ENCODE measurements at regions not wholly inside any gene's neighbourhood (a gene's known extent, or its start where the extent isn't known, plus 50 kb on each side); places are given as distances from the start of the nearest gene placed in this dataset.

DNA sequence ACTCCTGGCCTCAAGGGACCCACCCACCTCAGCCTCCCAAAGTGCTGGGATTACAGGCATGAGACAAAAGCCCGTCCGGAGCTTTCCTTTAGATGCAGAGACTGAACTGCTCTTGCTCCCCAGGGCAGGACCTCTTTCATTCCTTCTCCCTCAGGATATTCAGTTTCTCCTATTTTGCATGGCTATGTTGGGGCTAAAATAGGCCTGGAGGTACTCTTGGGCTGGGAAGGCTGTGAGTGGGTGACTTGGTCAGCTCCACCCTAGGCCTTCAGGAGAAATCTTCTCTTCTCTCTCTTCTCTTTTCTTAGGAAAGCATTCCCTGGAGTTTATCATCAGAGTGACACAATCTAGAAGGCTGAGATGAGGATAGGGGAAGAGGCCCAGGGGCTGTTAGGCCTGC lies 126.4 kb downstream of the LRRC70 start:
- DNase-seq (ENCODE audit: low spot score in 2 of 2, unreplicated experiment in 2 of 2), result no peak
- Mint-ChIP-seq H3K4me1 (peaks cover 2% of the 10 kb centered on the region), H3K27ac (no peak overlapping the region), H3K4me3 (no peak overlapping the region), H3K36me3 (peaks cover 4% of the 10 kb centered on the region), H3K9me3 (peaks cover 20% of the 10 kb centered on the region), H3K27me3 (ENCODE audit: low read depth) (no peaks in the 10 kb centered on the region)
- no peak for TF ChIP-seq CTCF (IDR thresholded peaks at IDR 0.05; ENCODE audit: unreplicated experiment)

GRCh38 chr5:62702126-62702525 lies 123.5 kb downstream of the LRRC70 start:
- Mint-ChIP-seq H3K4me3 (no peak overlapping the region), H3K27me3 (ENCODE audit: low read depth) (no peaks in the 10 kb centered on the region)

GRCh38 chr5:62701036-62701435 lies 122.4 kb downstream of the LRRC70 start:
- Mint-ChIP-seq H3K4me3 (no peak overlapping the region), H3K27ac (no peak overlapping the region), H3K36me3 (no peaks in the 10 kb centered on the region), H3K27me3 (ENCODE audit: low read depth) (no peaks in the 10 kb centered on the region), H3K4me1 (no peaks in the 10 kb centered on the region), H3K9me3 (peaks cover 15% of the 10 kb centered on the region)
- TF ChIP-seq CTCF (IDR thresholded peaks at IDR 0.05; ENCODE audit: unreplicated experiment), result no peak
- no peak for DNase-seq (ENCODE audit: low spot score in 2 of 2, unreplicated experiment in 2 of 2)

More at GRCh38 chr5:62702126-62702525, 123.5 kb downstream of the LRRC70 start:
- H3K4me1 Mint-ChIP-seq, result no peaks in the 10 kb centered on the region
- no peaks in the 10 kb centered on the region for H3K36me3 Mint-ChIP-seq
- peaks cover 18% of the 10 kb centered on the region for H3K9me3 Mint-ChIP-seq
- no peak overlapping the region for H3K27ac Mint-ChIP-seq
- no peak for DNase-seq (ENCODE audit: low spot score in 2 of 2, unreplicated experiment in 2 of 2)
- TF ChIP-seq CTCF (IDR thresholded peaks at IDR 0.05; ENCODE audit: unreplicated experiment), result no peak

DNA sequence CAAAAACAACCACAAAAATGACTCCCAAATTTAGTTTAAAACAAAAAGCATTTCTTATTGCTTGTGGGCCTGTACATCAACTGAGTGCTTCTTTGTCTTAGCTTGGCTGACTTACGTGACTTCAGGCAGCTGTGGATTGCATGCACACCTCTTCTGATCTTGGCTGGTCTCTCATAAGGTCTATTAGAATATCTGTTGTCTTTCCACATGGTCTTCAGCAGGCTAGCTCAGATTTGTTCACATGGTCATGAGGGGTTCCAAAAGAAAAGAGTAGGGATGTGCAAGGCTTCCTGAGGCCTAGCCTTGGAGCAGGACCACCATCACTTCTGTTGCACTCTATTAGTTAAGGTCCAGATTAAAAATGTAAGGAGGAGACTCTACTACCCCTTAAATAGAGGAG lies 120.1 kb downstream of the LRRC70 start:
- H3K27me3 Mint-ChIP-seq (ENCODE audit: low read depth), result no peaks in the 10 kb centered on the region
- no peaks in the 10 kb centered on the region for H3K4me1 Mint-ChIP-seq
- H3K27ac Mint-ChIP-seq, result no peak overlapping the region
- TF ChIP-seq CTCF (IDR thresholded peaks at IDR 0.05; ENCODE audit: unreplicated experiment), result no peak
- DNase-seq (ENCODE audit: low spot score in 2 of 2, unreplicated experiment in 2 of 2), result no peak
- no peak overlapping the region for H3K4me3 Mint-ChIP-seq
- H3K36me3 Mint-ChIP-seq, result no peaks in the 10 kb centered on the region
- peaks cover 15% of the 10 kb centered on the region for H3K9me3 Mint-ChIP-seq

- no peak overlapping the region for H3K27ac Mint-ChIP-seq
- H3K9me3 Mint-ChIP-seq, result peaks cover 15% of the 10 kb centered on the region
- no peak for DNase-seq (ENCODE audit: low spot score in 2 of 2, unreplicated experiment in 2 of 2)
- no peak overlapping the region for H3K4me3 Mint-ChIP-seq
- H3K36me3 Mint-ChIP-seq, result no peaks in the 10 kb centered on the region
- no peak for TF ChIP-seq CTCF (IDR thresholded peaks at IDR 0.05; ENCODE audit: unreplicated experiment)
- H3K27me3 Mint-ChIP-seq (ENCODE audit: low read depth), result no peaks in the 10 kb centered on the region
- H3K4me1 Mint-ChIP-seq, result no peaks in the 10 kb centered on the region
Measured at GRCh38 chr5:62695274-62695673, 116.7 kb downstream of the LRRC70 start.
